IMR-90 (cell line): ENCODE measurements at regions not wholly inside any gene's neighbourhood (a gene's known extent, or its start where the extent isn't known, plus 50 kb on each side); places are given as distances from the start of the nearest gene placed in this dataset.

Experiments
- ATAC-seq: fragments of 200-7000 bp; cut with Tn5 transposase; 2 replicates; pipeline ENCODE4 v1.9.1; 2020; ENCODE audit warnings: low read depth, mild to moderate bottlenecking, moderate library complexity
- BruUV-seq: library from RNA; stranded (reverse); fragments of 400-500 nt; replicated peaks from 2 replicates; lab custom pipeline; 2021; lab: Mats Ljungman, UMichigan
- CTCF ChIA-PET: fragments of 300-600 bp; formaldehyde crosslinking; extraction: SDS; loops from one replicate; lab custom pipeline; 2021; ENCODE audit warnings: antibody characterized with exemption; lab: Yijun Ruan, JAX
- POLR2A ChIA-PET: fragments of 300-600 bp; sonication (Branson Sonifier 250); formaldehyde crosslinking; loops from one replicate; lab custom pipeline; 2022; ENCODE audit warnings: antibody characterized with exemption; ENCODE audit not compliant: unreplicated experiment; lab: Charles Lee
- DNase-seq: peaks from one replicate; pipeline ENCODE4 v3.0.0; 2013
- H2AFZ ChIP-seq: replicated peaks from 2 replicates; pipeline ENCODE3; 2013; ENCODE audit warnings: low read length, mild to moderate bottlenecking; ENCODE audit not compliant: poor library complexity
- H2AK5ac ChIP-seq: 2 replicates; pipeline ENCODE4 v1.6.1; 2013; ENCODE audit warnings: low read depth, low read length, inconsistent platforms
- H2AK9ac ChIP-seq: replicated peaks from 2 replicates; pipeline ENCODE3; 2013; ENCODE audit warnings: mild to moderate bottlenecking, low read depth, low read length, moderate library complexity; ENCODE audit not compliant: poor library complexity
- H2BK120ac ChIP-seq: 2 replicates; pipeline ENCODE4 v1.6.1; 2013; ENCODE audit warnings: low read depth, low read length, inconsistent platforms
- H2BK15ac ChIP-seq: 3 replicates; pipeline ENCODE4 v1.6.1; 2013; ENCODE audit warnings: low read depth, low read length, inconsistent platforms
- H2BK20ac ChIP-seq: 2 replicates; pipeline ENCODE4 v1.6.1; 2013; ENCODE audit warnings: low read depth, mild to moderate bottlenecking, inconsistent platforms, low read length, moderate library complexity
- H2BK5ac ChIP-seq: 2 replicates; pipeline ENCODE4 v1.6.1; 2013; ENCODE audit warnings: mild to moderate bottlenecking, low read depth, low read length, inconsistent platforms; ENCODE audit not compliant: poor library complexity, severe bottlenecking
- H3K14ac ChIP-seq: replicated peaks from 2 replicates; pipeline ENCODE4 v1.6.1; 2013; ENCODE audit warnings: low read depth, low read length, inconsistent platforms
- H3K18ac ChIP-seq: 2 replicates; pipeline ENCODE4 v1.6.1; 2013; ENCODE audit warnings: low read depth, low read length, control low read depth
- H3K23ac ChIP-seq: 2 replicates; pipeline ENCODE4 v1.6.1; 2013; ENCODE audit warnings: low read depth, low read length, inconsistent platforms
- H3K27ac ChIP-seq: 2 replicates; pipeline ENCODE4 v1.5.1; 2013; ENCODE audit warnings: mild to moderate bottlenecking, control low read depth, low read length; ENCODE audit not compliant: insufficient read depth
- H3K27me3 ChIP-seq: 2 replicates; pipeline ENCODE4 v1.6.1; 2013; ENCODE audit warnings: low read length; ENCODE audit not compliant: control insufficient read depth, insufficient read depth
- H3K36me3 ChIP-seq: 2 replicates; pipeline ENCODE4 v1.6.1; 2013; ENCODE audit warnings: low read length, mixed read lengths; ENCODE audit not compliant: control insufficient read depth, insufficient read depth
- H3K4ac ChIP-seq: 2 replicates; pipeline ENCODE4 v1.6.1; 2013; ENCODE audit warnings: low read depth, low read length, inconsistent platforms
- H3K4me1 ChIP-seq: 2 replicates; pipeline ENCODE4 v1.6.1; 2013; ENCODE audit warnings: low read length, mixed read lengths; ENCODE audit not compliant: control insufficient read depth, insufficient read depth
- H3K4me2 ChIP-seq: 2 replicates; pipeline ENCODE4 v1.6.1; 2013; ENCODE audit warnings: low read depth, mild to moderate bottlenecking, control low read depth, low read length, moderate library complexity
- H3K4me3 ChIP-seq: 2 replicates; pipeline ENCODE4 v1.5.1; 2013; ENCODE audit warnings: low read depth, mild to moderate bottlenecking, control low read depth, low read length, moderate library complexity; ENCODE audit not compliant: insufficient read depth
- H3K56ac ChIP-seq: 2 replicates; pipeline ENCODE4 v1.6.1; 2013; ENCODE audit warnings: low read length, inconsistent platforms; ENCODE audit not compliant: insufficient read depth; ENCODE audit errors: extremely low read depth
- H3K79me1 ChIP-seq, 2 experiments: 2 replicates each; pipeline ENCODE4 v1.6.1; 2013; ENCODE audit warnings: low read length in 2 of 2, inconsistent platforms in 1 of 2, low read depth in 1 of 2
- H3K9ac ChIP-seq: 2 replicates; pipeline ENCODE4 v1.6.1; 2013; ENCODE audit warnings: low read depth, low read length, control low read depth
- H3K9me1 ChIP-seq: 2 replicates; pipeline ENCODE4 v1.6.1; 2013; ENCODE audit warnings: low read length, inconsistent platforms; ENCODE audit not compliant: insufficient read depth
- H3K9me3 ChIP-seq: 2 replicates; pipeline ENCODE4 v1.6.1; 2013; ENCODE audit warnings: low read length; ENCODE audit not compliant: control insufficient read depth, insufficient read depth
- H4K20me1 ChIP-seq: 2 replicates; pipeline ENCODE4 v1.6.1; 2013; ENCODE audit warnings: low read length, inconsistent platforms; ENCODE audit not compliant: insufficient read depth
- H4K5ac ChIP-seq: 2 replicates; pipeline ENCODE4 v1.6.1; 2013; ENCODE audit warnings: mild to moderate bottlenecking, low read depth, low read length, control low read depth
- H4K8ac ChIP-seq, 2 experiments: 2 replicates each; pipeline ENCODE4 v1.6.1; 2013; ENCODE audit warnings: low read depth in 2 of 2, low read length in 2 of 2, control low read depth in 1 of 2, inconsistent platforms in 1 of 2
- H4K91ac ChIP-seq: 2 replicates; pipeline ENCODE4 v1.6.1; 2013; ENCODE audit warnings: low read depth, low read length, inconsistent platforms; ENCODE audit not compliant: insufficient read depth
- BHLHE40 ChIP-seq: fragments of 150-350 bp; IDR thresholded peaks from 2 replicates; pipeline ENCODE4 v1.6.1; 2016; ENCODE audit warnings: mild to moderate bottlenecking, low read depth, low read length
- CHD1 ChIP-seq: IDR thresholded peaks from 2 replicates; pipeline ENCODE4 v1.6.1; 2012; ENCODE audit warnings: low read depth, low read length, improper control_type of control experiment
- CTCF ChIP-seq: conservative IDR thresholded peaks from 2 replicates; pipeline ENCODE4 v1.5.1; 2012; ENCODE audit warnings: mild to moderate bottlenecking, low read depth, low read length, improper control_type of control experiment
- MAFK ChIP-seq: IDR thresholded peaks from 2 replicates; pipeline ENCODE4 v1.6.1; 2012; ENCODE audit warnings: low read depth, low read length, improper control_type of control experiment
- RAD21 ChIP-seq: IDR thresholded peaks from 2 replicates; pipeline ENCODE4 v1.6.1; 2012; ENCODE audit warnings: low read length, improper control_type of control experiment
- RFX5 ChIP-seq: IDR thresholded peaks from 2 replicates; pipeline ENCODE4 v1.8.0; 2012; ENCODE audit warnings: low read depth, mild to moderate bottlenecking, low read length, moderate library complexity
- USF2 ChIP-seq: fragments of 150-350 bp; IDR thresholded peaks from 2 replicates; pipeline ENCODE4 v1.6.1; 2017; ENCODE audit warnings: mild to moderate bottlenecking, antibody characterized with exemption, low read length, low read depth
- WGBS, 2 experiments: methylation state at CpG; one replicate each; pipeline versions ENCODE4 v1.1.5 to v1.1.7; 2013; ENCODE audit warnings: missing lambda C conversion rate in 2 of 2; ENCODE audit not compliant: insufficient read length in 1 of 2; ENCODE audit errors: extremely low coverage in 2 of 2; 5-methylcytosine and 5-hydroxymethylcytosine counted together
- dilution Hi-C: fragments of 300-500 bp; cut with HindIII; formaldehyde crosslinking; loops from one replicate; pipeline ENCODE4 v1.14.3; 2018; ENCODE audit warnings: low sequenced_read_pairs; ENCODE audit not compliant: unreplicated experiment
- in situ Hi-C: fragments of 300-500 bp; cut with MboI; formaldehyde crosslinking; loops from 3 replicates; pipeline ENCODE4 v1.14.3; 2019; ENCODE audit warnings: low sequenced_read_pairs, inconsistent platforms, mixed read lengths
- intact Hi-C: fragments of 100-400 bp; cut with micrococcal nuclease; formaldehyde crosslinking; loops from 2 replicates; pipeline ENCODE4 v1.10.0; 2022

- no peak for TF ChIP-seq CHD1
- no peak for TF ChIP-seq RFX5
- TF ChIP-seq BHLHE40: no peak
- no peak for TF ChIP-seq MAFK
- TF ChIP-seq RAD21: no peak
- TF ChIP-seq USF2: no peak
- no peak for TF ChIP-seq CTCF
- H4K8ac ChIP-seq: no peak overlapping the region
- dilution Hi-C loops: no loop called here
These were observed 992.4 kb downstream of the NSUN3 start for GRCh38 chr3:95055288-95055687.

More at GRCh38 chr3:95055288-95055687, 992.4 kb downstream of the NSUN3 start:
- no peaks in the 10 kb centered on the region for H3K9me3 ChIP-seq
- in situ Hi-C loops: no loop called here
- H3K79me1 ChIP-seq: no peaks in the 10 kb centered on the region
- H3K4me1 ChIP-seq: no peaks in the 10 kb centered on the region
- no CpG with 5 or more reads among the region's 2 CpGs for WGBS, 2 experiments
- BruUV-seq: no TSS peak
- H3K4me2 ChIP-seq: no peak overlapping the region
- H3K4ac ChIP-seq: no peak overlapping the region
- no peak overlapping the region for H3K4me3 ChIP-seq
- H2AFZ ChIP-seq: no peak overlapping the region
- ChIA-PET POLR2A (no interaction called here), CTCF (no interaction called here)
- no peak overlapping the region for H3K56ac ChIP-seq
- no peaks in the 10 kb centered on the region for H3K27me3 ChIP-seq
- no peak overlapping the region for H3K14ac ChIP-seq
- H3K36me3 ChIP-seq: no peaks in the 10 kb centered on the region
- intact Hi-C loops: no loop called here
- no peak for ATAC-seq
- no peaks in the 10 kb centered on the region for H4K20me1 ChIP-seq
- DNase-seq: no peak
- no peaks in the 10 kb centered on the region for H3K9me1 ChIP-seq
- H2AK5ac ChIP-seq: no peak overlapping the region
- no peak overlapping the region for H3K9ac ChIP-seq
- H2AK9ac ChIP-seq: no peak overlapping the region
- H4K91ac ChIP-seq: no peak overlapping the region
- no peak overlapping the region for H4K5ac ChIP-seq
- H2BK5ac ChIP-seq: no peak overlapping the region
- H3K18ac ChIP-seq: no peak overlapping the region
- no peak overlapping the region for H3K23ac ChIP-seq
- no peak overlapping the region for H2BK15ac ChIP-seq
- no peak overlapping the region for H3K27ac ChIP-seq
- H2BK120ac ChIP-seq: no peak overlapping the region
- no peak overlapping the region for H2BK20ac ChIP-seq
